HG02938 (cell line): ENCODE measurements at regions not wholly inside any gene's neighbourhood (a gene's known extent, or its start where the extent isn't known, plus 50 kb on each side); places are given as distances from the start of the nearest gene placed in this dataset.
"Not testable (repeated sequence)": the region's sequence is repeated elsewhere in the genome, so short reads cannot be mapped to it uniquely, and the experiment has no call there.

Source experiments
- ATAC-seq: cut with Tn5 transposase; IDR thresholded peaks from one replicate; pipeline ENCODE4 v1.9.1; 2021; ENCODE audit warnings: mild to moderate bottlenecking, moderate library complexity; ENCODE audit not compliant: unreplicated experiment

GRCh38 chr13:62250501-62251201, 835.0 kb upstream of the PCDH20 start:
- ATAC-seq: no peak

DNA sequence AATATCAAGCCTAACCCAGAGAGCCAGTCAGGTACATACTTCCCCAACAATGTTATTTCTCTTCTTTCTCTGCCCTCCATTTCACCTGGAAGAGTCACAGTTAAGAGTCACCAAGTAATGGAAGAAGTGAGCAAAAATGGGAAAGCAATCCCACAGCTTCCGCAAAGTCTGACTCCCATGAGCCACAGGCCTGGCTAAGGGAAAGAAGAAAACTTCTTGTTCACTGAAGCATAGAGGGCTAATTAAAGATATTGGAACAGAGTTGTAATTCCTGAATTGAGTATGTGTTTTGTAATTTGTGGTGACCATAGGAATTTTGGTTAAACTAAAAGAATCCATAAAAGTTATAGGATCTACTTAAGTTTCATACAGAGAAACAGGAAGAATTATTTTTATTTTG, 830.9 kb upstream of the PCDH20 start:
- no peak for ATAC-seq

DNA sequence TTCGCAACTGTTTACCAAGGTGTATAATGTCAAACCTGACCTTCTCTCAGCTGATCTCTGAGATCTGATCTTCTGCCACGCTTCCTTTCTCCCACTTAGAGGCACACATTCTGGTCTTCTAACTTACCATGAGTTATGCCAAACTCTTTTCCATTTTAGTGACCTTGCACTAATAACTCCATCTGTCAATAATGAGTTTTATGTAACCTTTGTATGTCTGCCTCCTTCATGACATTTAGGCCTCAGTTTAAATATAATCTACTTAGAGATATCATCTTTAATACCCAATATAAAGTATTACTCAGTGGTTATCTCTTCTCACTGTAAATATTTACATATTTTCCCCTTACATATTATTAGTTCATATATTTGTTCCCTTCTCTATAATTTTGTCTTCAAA, 827.5 kb upstream of the PCDH20 start:
- ATAC-seq: no peak

DNA sequence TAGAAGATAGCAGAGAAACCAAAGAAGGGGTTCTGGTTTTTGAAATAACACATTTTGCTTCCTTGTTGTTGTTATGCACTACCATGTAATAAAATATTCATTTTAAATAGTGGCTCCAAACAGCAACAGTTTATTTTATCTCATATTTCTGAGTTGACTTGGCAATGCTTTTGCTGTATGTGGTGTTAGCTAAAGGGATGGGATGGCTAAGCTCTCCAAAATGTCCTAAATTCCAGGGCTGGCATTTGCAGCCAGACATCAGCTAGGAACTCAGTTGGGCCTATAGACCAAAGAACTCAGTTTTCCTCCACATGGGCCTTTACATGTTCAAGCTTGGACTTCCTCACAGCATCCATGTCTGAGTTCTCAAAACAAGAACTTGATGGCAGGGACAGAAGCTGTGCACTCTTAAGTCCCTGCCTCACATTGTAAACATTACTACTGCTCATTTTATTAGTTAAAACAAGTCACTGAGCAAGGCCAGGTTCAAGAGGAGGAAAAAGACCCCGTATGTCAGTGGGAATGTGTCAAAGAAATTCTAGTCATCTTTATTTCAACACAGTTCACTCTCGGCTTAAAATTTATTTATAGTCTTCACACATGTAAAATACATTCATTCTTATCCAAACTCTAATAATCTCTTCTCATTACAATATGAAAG, 819.3 kb upstream of the PCDH20 start:
- ATAC-seq: no peak

DNA sequence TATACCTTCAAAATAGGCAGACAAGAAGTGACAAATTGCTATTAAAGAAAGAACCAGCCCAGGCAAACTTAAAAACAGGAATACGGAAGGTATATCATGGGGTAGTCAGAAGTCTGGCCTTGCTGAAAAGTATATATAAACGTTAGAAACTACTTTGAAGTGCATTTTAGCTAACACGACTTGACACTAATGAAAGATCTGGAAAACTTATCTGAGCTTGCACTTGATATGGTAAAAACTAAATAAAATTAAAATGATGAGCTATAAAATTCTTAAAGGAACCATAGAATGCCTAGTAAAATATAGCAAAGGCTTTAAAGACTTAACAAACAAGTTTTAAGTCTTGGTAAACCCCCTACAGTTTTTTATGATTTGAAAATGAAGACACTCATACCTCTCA, 795.3 kb upstream of the PCDH20 start:
- ATAC-seq: no peak

DNA sequence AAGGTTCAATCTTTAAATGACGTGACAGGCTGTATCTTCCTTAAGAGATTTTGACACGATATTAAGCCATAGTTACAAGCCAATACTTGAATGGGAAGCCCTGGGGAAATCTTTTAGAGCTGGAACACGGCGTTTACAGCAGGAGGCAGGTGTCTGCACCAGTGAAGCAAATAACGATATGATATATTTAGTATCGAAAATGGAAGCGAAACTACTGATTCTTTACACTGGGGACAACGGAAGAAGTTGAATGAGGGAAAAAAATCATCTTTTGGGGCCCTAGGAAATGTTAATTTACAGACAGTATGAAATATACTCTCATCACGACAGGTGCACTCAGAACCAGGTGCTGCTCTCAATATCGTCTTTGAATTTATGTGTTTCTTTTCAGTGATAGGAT, 793.9 kb upstream of the PCDH20 start:
- peak; percentile 63 for ATAC-seq

GRCh38 chr13:62207388-62207787, 791.7 kb upstream of the PCDH20 start:
- no peak for ATAC-seq

- no peak for ATAC-seq
Observed at GRCh38 chr13:62206165-62206564, 790.5 kb upstream of the PCDH20 start.

DNA sequence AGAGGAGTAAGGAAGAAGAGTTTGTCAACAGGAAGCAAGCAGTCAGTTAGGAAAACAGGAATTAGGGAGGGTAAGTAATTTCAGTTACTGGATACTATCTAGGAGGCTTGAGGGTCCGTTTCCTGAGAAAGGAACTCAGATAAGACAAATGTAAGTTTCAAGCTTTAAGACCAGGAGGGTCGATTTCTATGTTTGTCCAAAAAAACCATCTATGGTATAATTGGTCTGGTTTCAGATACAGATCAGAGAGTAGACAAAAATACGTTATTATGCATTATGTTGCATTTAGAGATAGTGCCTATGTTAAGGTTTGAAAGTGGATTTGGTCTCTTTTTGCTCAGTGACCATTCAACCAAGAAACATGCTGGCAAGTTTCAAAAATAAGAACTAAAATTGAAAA, 789.6 kb upstream of the PCDH20 start:
- no peak for ATAC-seq

GRCh38 chr13:62194371-62194770, 778.7 kb upstream of the PCDH20 start:
- no peak for ATAC-seq

GRCh38 chr13:62193919-62194318, 778.3 kb upstream of the PCDH20 start:
- no peak for ATAC-seq

DNA sequence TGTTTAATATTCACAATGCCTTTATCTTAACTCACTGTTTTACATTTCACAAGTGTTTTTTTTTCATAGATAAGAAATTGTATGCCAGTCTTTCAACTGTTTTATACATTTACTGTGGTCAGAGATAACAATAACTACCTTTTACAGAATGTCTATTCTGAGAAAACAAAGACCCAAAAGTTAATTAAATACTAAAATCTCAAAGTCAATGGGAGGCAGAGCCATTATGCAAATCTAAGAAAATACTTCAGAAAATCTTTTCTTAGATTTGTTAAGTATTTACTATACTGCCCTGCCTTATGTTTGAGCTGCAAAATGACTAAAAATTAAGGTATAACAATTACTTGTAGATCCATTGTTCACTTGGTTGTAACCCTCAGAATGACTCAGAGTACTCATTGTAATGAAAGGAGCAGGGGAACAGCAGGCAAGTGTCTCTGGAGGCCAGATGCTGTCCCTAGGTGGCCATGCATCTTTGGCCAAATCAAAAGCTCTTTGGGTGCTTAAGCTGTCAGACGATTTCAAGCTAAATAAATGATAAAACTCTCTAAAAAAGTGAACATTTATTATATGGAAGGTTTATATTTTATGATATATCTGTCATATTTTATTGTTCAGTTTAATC, 770.1 kb upstream of the PCDH20 start:
- ATAC-seq: no peak

GRCh38 chr13:62176051-62176450, 760.4 kb upstream of the PCDH20 start:
- ATAC-seq: no peak

DNA sequence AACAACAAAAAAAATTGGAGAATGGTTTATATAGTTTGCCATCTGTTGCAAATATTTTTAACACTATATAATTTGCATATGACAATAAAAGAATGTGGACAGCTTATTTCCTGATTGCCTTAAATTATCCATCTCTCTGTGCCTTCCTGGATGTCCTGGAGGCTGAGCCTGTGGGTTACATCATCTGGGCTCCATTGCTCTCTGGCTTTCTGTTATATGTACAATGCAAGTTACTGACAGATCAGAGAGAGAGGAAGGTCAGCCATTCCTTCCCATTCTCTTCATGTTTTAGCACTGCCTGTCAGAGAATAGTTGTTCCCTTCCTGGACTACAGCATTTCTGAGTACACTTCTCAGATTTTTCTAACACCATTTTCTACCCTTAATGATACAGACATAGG, 758.3 kb upstream of the PCDH20 start:
- no peak for ATAC-seq

DNA sequence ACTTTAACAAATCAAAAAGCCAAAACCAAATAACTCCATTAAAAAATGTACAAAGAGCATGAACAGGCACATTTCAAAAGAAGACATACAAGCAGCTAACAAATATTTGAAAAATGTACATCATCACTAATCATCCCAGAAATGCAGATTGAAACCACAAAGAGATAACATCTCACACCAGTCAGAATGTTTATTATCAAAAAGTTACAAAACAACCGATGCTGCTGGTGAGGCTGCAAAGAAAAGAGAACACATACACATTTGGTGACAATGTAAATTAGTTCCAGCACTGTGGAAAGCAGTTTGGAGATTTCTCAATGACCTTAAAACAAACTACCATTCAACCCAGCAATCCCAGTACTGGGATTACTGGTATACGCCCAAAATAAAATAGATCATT, 756.0 kb upstream of the PCDH20 start:
- ATAC-seq: no peak

GRCh38 chr13:62168891-62169290, 753.2 kb upstream of the PCDH20 start:
- ATAC-seq: no peak

- ATAC-seq: no peak
Observed at GRCh38 chr13:62167650-62168172, 752.1 kb upstream of the PCDH20 start.

- no peak for ATAC-seq
Observed at GRCh38 chr13:62162860-62163259, 747.2 kb upstream of the PCDH20 start.

DNA sequence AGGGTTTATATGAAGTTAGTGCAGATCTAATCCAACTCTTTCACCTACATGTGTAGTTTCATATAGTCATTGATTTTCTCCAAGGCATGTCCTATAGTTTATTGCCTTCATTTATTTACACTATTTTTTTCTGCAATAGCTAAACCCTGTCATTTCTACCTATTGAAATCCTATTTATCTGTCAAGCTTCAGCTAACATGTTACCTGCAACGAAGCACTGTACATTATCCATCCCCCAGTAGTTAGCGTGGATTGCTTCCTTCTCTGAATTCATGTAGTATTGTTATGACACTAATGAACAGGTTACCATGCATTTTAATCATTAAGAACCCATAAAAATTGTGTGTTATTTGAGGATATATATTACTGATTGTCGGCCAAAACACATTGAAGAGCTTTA, 742.9 kb upstream of the PCDH20 start:
- no peak for ATAC-seq

DNA sequence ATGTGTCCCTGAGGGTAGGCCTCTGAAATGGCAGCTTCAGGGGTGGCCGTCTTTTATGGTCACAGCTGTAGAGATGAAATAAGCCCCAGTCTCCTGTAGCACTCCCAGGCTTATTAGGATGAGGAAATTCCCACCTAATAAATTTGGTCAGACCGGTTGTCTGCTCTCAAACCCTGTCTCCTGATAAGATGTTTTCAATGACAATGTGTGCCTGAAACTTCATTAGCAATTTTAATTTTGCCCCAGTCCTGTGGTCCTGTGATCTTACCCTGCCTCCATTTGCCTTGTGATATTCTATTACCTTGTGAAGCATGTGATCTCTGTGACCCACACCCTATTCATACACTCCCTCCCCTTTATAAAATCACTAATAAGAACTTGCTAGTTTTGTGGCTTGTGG, 736.1 kb upstream of the PCDH20 start:
- not testable (repeated sequence) for ATAC-seq

DNA sequence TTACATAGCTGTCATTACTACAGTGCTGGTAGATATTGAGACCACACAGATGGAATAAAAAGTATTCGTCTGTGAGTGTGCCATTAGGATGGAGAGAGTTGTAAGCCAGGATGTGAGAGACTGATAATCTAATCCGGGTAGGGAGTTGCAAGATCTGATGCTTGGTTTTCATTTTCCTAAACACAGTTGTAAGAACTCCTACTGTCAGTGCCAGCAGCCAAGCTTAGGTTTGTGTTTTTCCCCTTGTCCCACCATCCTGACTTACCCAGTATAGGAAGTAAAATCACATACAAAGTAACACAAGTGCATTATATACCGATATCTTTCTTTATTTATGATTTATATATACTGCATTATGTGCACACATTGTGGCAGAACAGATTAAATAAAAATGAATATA, 726.4 kb upstream of the PCDH20 start:
- no peak for ATAC-seq

DNA sequence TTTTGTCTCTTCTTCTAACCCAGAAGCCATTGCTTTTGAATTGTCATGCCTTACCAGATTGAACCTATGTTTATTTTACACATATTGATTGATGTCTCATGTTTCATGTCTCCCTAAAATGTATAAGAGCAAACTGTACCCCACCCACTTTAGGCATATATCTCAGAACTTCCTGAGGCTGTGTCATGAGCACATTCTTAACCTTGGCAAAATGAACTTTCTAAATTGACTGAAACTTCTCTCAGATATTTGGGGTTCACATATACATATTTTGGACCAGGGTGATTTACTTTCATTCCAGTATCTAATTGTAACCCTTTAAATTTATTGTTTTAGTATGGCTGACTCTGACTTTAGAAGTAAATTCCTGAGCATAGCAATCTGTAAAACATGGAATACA, 723.9 kb upstream of the PCDH20 start:
- ATAC-seq: no peak
